MCF 10A (cell line): ENCODE measurements at regions not wholly inside any gene's neighbourhood (a gene's known extent, or its start where the extent isn't known, plus 50 kb on each side); places are given as distances from the start of the nearest gene placed in this dataset.

Source experiments
- BruUV-seq: library from RNA; stranded (reverse); fragments of 400-500 nt; replicated peaks from 2 replicates; lab custom pipeline; 2021; lab: Mats Ljungman, UMichigan
- CTCF ChIA-PET: fragments of 300-600 bp; sonication (Branson Sonifier 250); formaldehyde crosslinking; extraction: SDS; loops from one replicate; lab custom pipeline; 2021; ENCODE audit warnings: antibody characterized with exemption, inconsistent platforms; lab: Yijun Ruan, JAX
- POLR2A ChIA-PET: fragments of 300-600, 350-650 bp; sonication (Branson Sonifier 250); formaldehyde crosslinking; extraction: SDS; loops from one replicate; lab custom pipeline; 2020; ENCODE audit warnings: antibody characterized with exemption, inconsistent platforms; lab: Yijun Ruan, JAX
- DNase-seq: peaks from one replicate; pipeline ENCODE4 v3.0.0-alpha.2; 2018; ENCODE audit not compliant: unreplicated experiment
- H3K27ac Mint-ChIP-seq: one replicate; pipeline ENCODE4 v1.8.0; 2022; ENCODE audit warnings: mild to moderate bottlenecking, low read depth, mixed read lengths; ENCODE audit not compliant: unreplicated experiment
- H3K27me3 Mint-ChIP-seq: one replicate; pipeline ENCODE4 v1.8.0; 2022; ENCODE audit warnings: mixed read lengths; ENCODE audit not compliant: insufficient read depth, unreplicated experiment
- H3K36me3 Mint-ChIP-seq: one replicate; pipeline ENCODE4 v1.8.0; 2022; ENCODE audit warnings: mild to moderate bottlenecking, moderate library complexity, mixed read lengths; ENCODE audit not compliant: insufficient read depth, unreplicated experiment
- H3K4me1 Mint-ChIP-seq: one replicate; pipeline ENCODE4 v1.8.0; 2022; ENCODE audit warnings: mixed read lengths; ENCODE audit not compliant: insufficient read depth, unreplicated experiment
- H3K4me3 Mint-ChIP-seq: one replicate; pipeline ENCODE4 v1.8.0; 2022; ENCODE audit warnings: mild to moderate bottlenecking, moderate library complexity, mixed read lengths; ENCODE audit not compliant: unreplicated experiment
- H3K9me3 Mint-ChIP-seq: one replicate; pipeline ENCODE4 v1.8.0; 2022; ENCODE audit warnings: mixed read lengths; ENCODE audit not compliant: unreplicated experiment
- CTCF ChIP-seq: fragments of 200-600 bp; IDR thresholded peaks from one replicate; pipeline ENCODE4 v1.8.0; 2022; ENCODE audit warnings: antibody characterized with exemption, mild to moderate bottlenecking; ENCODE audit not compliant: unreplicated experiment
- intact Hi-C: fragments of 100-400 bp; cut with micrococcal nuclease; formaldehyde crosslinking; loops from 2 replicates; pipeline ENCODE4 v1.14.1; 2022

- no peaks in the 10 kb centered on the region for H3K4me1 Mint-ChIP-seq
- CTCF ChIA-PET = interaction anchor here (0.6 kb wide), 1 partner anchor 425 kb away, joined by 3 read pairs; no protein-coding TSS in a partner anchor
- no peak overlapping the region for H3K4me3 Mint-ChIP-seq
- BruUV-seq = no TSS peak
- no peaks in the 10 kb centered on the region for H3K9me3 Mint-ChIP-seq
- H3K36me3 Mint-ChIP-seq = no peaks in the 10 kb centered on the region
- H3K27ac Mint-ChIP-seq = no peak overlapping the region
- POLR2A ChIA-PET = no interaction called here
- intact Hi-C loops = no loop called here
- no peak for TF ChIP-seq CTCF
- DNase-seq = no peak
- H3K27me3 Mint-ChIP-seq = peaks cover under 1% of the 10 kb centered on the region
Measured at GRCh38 chr2:100675855-100676254, 113.1 kb downstream of the PDCL3 start.

- H3K36me3 Mint-ChIP-seq = no peaks in the 10 kb centered on the region
- H3K27ac Mint-ChIP-seq = no peak overlapping the region
- CTCF ChIA-PET = no interaction called here
- no peak for TF ChIP-seq CTCF
- H3K4me3 Mint-ChIP-seq = no peak overlapping the region
- H3K9me3 Mint-ChIP-seq = no peaks in the 10 kb centered on the region
- no peak for DNase-seq
- POLR2A ChIA-PET = no interaction called here
- H3K4me1 Mint-ChIP-seq = no peaks in the 10 kb centered on the region
- intact Hi-C loops = no loop called here
- H3K27me3 Mint-ChIP-seq = no peaks in the 10 kb centered on the region
- BruUV-seq = no TSS peak
Measured at GRCh38 chr2:100676346-100676745, 113.6 kb downstream of the PDCL3 start.

- no peak overlapping the region for H3K4me3 Mint-ChIP-seq
- CTCF ChIA-PET = interaction anchor here (0.6 kb wide), 1 partner anchor 201 kb away, joined by 3 read pairs; no protein-coding TSS in a partner anchor
- intact Hi-C loops = no loop called here
- DNase-seq = no peak
- BruUV-seq = no TSS peak
- H3K27me3 Mint-ChIP-seq = no peaks in the 10 kb centered on the region
- TF ChIP-seq CTCF = no peak
- no peak overlapping the region for H3K27ac Mint-ChIP-seq
- H3K9me3 Mint-ChIP-seq = peaks cover under 1% of the 10 kb centered on the region
- POLR2A ChIA-PET = no interaction called here
- H3K4me1 Mint-ChIP-seq = no peaks in the 10 kb centered on the region
- no peaks in the 10 kb centered on the region for H3K36me3 Mint-ChIP-seq
Measured at GRCh38 chr2:100677611-100678185, 114.9 kb downstream of the PDCL3 start.

GRCh38 chr2:100679211-100679610 is 116.4 kb downstream of the PDCL3 start:
- H3K9me3 Mint-ChIP-seq = peaks cover 7% of the 10 kb centered on the region
- no peaks in the 10 kb centered on the region for H3K36me3 Mint-ChIP-seq
- no peaks in the 10 kb centered on the region for H3K4me1 Mint-ChIP-seq
- no peak for TF ChIP-seq CTCF
- no peak overlapping the region for H3K4me3 Mint-ChIP-seq
- intact Hi-C loops = no loop called here
- H3K27me3 Mint-ChIP-seq = no peaks in the 10 kb centered on the region
- no peak overlapping the region for H3K27ac Mint-ChIP-seq
- BruUV-seq = no TSS peak
- POLR2A ChIA-PET = no interaction called here
- CTCF ChIA-PET = no interaction called here
- DNase-seq = no peak
